GM18498 (cell line): ENCODE measurements at regions not wholly inside any gene's neighbourhood (a gene's known extent, or its start where the extent isn't known, plus 50 kb on each side); places are given as distances from the start of the nearest gene placed in this dataset.

ENCODE experiments used
- ATAC-seq: cut with Tn5 transposase; IDR thresholded peaks from one replicate; pipeline ENCODE4 v1.9.1; 2021; ENCODE audit warnings: mild to moderate bottlenecking, moderate library complexity; ENCODE audit not compliant: unreplicated experiment

- no peak for ATAC-seq
These were observed 381.2 kb downstream of the KIF4B start for GRCh38 chr5:155394727-155395126.

GRCh38 chr5:155402927-155403640 lies 389.5 kb downstream of the KIF4B start:
- no peak for ATAC-seq

GRCh38 chr5:155406815-155407214 lies 393.3 kb downstream of the KIF4B start:
- no peak for ATAC-seq

GRCh38 chr5:155408465-155408864 lies 394.9 kb downstream of the KIF4B start:
- no peak for ATAC-seq

GRCh38 chr5:155416765-155417164 lies 403.2 kb downstream of the KIF4B start:
- ATAC-seq, result no peak

- ATAC-seq, result no peak
These were observed 405.5 kb downstream of the KIF4B start for GRCh38 chr5:155418960-155419579.

GRCh38 chr5:155430192-155430591 lies 416.6 kb downstream of the KIF4B start:
- no peak for ATAC-seq

GRCh38 chr5:155434267-155434666 lies 420.7 kb downstream of the KIF4B start:
- ATAC-seq, result no peak

- no peak for ATAC-seq
These were observed 421.1 kb downstream of the KIF4B start for GRCh38 chr5:155434681-155435080.

- ATAC-seq, result no peak
These were observed 428.3 kb downstream of the KIF4B start for GRCh38 chr5:155441849-155442248.

- ATAC-seq, result no peak
These were observed 437.6 kb downstream of the KIF4B start for GRCh38 chr5:155451106-155451505.

GRCh38 chr5:155455791-155456514 lies 442.4 kb downstream of the KIF4B start:
- no peak for ATAC-seq

GRCh38 chr5:155459889-155460500 lies 446.4 kb downstream of the KIF4B start:
- no peak for ATAC-seq

GRCh38 chr5:155460501-155460931 lies 447.0 kb downstream of the KIF4B start:
- ATAC-seq, result no peak

GRCh38 chr5:155461304-155461703 lies 447.7 kb downstream of the KIF4B start:
- no peak for ATAC-seq

GRCh38 chr5:155466851-155467250 lies 453.3 kb downstream of the KIF4B start:
- ATAC-seq, result no peak

- no peak for ATAC-seq
These were observed 457.5 kb downstream of the KIF4B start for GRCh38 chr5:155471027-155471426.

GRCh38 chr5:155472780-155473179 lies 459.2 kb downstream of the KIF4B start:
- ATAC-seq, result no peak

GRCh38 chr5:155475318-155475717 lies 461.8 kb downstream of the KIF4B start:
- no peak for ATAC-seq

GRCh38 chr5:155480731-155481131 lies 467.2 kb downstream of the KIF4B start:
- no peak for ATAC-seq

GRCh38 chr5:155481182-155481581 lies 467.6 kb downstream of the KIF4B start:
- ATAC-seq, result no peak

GRCh38 chr5:155482428-155482827 lies 468.9 kb downstream of the KIF4B start:
- no peak for ATAC-seq
